ENCODE measurements at regions not wholly inside any gene's neighbourhood (a gene's known extent, or its start where the extent isn't known, plus 50 kb on each side); places are given as distances from the start of the nearest gene placed in this dataset.
"Not testable (repeated sequence)": the region's sequence is repeated elsewhere in the genome, so short reads cannot be mapped to it uniquely, and the experiment has no call there.

DNA sequence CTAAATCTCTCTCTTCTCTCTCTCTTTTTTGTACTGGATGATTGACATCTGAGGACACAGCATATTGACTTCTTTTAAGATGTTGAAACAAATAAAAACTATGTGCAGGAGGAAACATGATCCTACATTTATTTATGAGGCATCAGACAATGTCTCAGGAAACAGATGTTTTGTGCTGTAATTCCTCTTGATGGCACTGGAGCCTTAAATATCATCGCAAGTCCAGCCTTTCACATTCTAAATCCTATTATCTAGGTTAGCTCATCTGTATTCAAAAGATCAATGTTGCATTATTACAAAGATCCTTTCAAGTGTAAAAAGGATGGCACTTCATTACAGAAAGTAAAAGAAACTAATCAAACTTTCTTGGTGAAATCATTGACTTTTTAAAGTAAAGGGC is 63.9 kb downstream of the MAT2B start:
- DNase-seq = no peak

- no peak for DNase-seq
These were observed 66.3 kb downstream of the MAT2B start for GRCh38 chr5:163571744-163572143.

DNA sequence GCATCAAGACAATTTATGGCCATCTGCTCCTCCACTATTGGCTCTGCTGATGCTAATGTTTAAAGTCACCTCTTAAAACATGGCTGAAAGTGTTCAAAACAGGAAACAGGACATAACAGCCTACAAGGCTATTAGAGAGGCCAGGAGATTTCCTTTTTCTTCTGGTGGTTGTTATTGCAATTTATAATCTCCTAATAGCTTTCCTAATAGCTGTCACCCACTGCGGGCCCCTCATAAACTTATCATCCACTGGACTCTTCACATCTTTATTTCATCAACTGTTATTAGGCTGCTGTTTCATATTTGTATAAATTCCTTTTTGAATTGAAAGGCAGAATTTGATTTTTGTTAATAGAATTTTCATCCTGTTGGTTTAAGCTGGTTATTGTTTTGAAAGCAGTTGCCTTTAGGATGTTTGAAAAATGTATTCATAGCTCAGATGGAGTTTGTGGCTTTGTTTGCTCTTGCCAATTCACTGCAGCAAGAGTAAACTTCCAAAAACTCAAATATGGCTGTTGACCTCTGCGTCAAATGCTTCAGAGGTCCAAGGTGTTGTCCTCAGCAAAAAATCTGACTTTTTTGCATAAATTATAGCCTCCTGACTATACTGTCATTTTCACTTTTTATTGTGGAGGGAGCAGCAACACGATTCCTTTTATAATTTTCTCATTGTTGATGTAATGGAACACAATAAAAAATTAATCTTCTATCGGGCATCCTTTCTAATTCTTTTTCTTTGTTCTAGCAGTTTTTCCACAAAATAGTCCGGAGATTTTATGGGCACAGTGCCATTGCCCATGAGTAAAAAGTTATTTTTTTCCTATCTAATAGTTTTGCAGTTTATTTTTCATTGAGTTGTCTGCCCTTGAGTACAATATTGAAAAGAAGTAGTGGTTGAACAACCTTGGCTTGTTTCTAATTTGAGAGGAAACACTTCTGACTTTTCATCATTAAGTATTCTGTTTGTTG is 69.3 kb downstream of the MAT2B start:
- DNase-seq = no peak

- no peak for DNase-seq
These were observed 73.2 kb downstream of the MAT2B start for GRCh38 chr5:163578652-163579051.

GRCh38 chr5:163579729-163580128 is 74.3 kb downstream of the MAT2B start:
- DNase-seq = no peak

DNA sequence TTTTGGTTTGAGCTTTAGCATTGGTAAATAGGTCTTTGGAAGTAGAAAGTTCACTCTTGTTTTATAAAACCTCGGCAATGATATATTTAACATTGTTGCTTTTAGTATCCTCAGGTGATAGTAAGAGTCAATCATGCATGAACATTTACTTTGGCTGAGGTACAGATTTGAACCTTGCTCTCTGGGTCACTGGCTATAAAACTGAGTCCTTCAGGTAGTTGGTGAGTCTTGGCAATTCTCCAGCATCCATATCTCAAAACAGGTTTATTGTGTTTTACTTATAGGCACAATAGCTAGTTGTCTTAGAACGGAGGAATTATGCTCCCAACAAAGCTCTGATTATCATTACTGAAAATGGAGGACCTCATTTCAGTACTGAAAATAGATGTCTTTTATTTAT is 75.1 kb downstream of the MAT2B start:
- DNase-seq = no peak

DNA sequence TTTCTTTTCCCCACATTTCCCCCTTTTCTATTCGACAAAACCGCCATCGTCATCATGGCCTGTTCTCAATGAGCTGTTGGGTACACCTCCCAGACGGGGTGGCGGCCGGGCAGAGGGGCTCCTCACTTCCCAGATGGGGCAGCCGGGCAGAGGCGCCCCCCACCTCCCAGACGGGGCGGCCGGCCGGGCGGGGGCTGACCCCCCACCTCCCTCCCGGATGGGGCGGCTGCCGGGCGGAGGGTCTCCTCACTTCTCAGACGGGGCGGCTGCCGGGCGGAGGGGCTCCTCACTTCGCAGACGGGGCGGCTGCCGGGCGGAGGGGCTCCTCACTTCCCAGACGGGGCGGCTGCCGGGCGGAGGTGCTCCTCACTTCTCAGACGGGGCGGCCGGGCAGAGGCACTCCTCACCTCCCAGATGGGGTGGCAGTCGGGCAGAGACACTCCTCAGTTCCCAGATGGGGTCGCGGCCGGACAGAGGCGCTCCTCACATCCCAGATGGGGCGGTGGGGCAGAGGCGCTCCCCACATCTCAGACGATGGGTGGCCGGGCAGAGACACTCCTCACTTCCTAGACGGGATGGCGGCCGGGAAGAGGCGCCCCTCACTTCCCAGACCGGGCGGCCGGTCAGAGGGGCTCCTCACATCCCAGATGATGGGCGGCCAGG is 78.2 kb downstream of the MAT2B start:
- not testable (repeated sequence) for DNase-seq

GRCh38 chr5:163585206-163585605 is 79.8 kb downstream of the MAT2B start:
- no peak for DNase-seq

GRCh38 chr5:163586531-163586956 is 81.1 kb downstream of the MAT2B start:
- DNase-seq = no peak

- no peak for DNase-seq
These were observed 89.5 kb downstream of the MAT2B start for GRCh38 chr5:163594951-163595350.

DNA sequence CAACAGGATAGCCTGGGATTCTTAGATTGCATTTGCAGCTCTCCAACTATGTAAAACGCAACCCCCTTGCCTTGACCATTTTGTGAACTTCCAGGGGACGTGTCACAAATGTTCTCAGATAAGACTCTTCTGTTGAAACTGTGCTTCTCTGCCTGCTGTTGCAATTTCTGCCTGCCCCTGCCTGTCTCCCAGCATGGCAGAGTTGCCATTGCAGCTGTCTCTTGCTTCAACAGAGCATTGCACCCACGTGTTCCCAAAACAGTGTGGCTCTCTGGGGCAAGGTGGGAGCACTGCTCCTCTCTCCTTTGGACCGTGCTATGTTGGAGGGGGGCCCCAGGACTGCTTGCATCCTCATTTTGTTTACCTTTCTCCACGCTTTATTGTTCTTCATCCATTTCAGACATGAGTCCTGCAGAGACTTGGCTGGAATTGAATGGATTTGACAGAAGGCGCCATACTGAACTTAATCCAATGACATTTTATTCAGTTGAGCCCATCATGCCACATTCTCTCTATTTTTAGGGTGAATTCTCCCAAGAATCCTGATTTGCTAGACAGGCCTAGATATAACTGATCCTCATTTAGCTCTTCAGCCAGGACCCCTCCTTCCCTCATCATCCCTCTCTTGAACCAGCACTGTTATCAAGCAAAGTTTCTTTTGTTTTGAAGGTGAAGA is 90.7 kb downstream of the MAT2B start:
- no peak for DNase-seq

GRCh38 chr5:163596608-163597315 is 91.3 kb downstream of the MAT2B start:
- DNase-seq = no peak

DNA sequence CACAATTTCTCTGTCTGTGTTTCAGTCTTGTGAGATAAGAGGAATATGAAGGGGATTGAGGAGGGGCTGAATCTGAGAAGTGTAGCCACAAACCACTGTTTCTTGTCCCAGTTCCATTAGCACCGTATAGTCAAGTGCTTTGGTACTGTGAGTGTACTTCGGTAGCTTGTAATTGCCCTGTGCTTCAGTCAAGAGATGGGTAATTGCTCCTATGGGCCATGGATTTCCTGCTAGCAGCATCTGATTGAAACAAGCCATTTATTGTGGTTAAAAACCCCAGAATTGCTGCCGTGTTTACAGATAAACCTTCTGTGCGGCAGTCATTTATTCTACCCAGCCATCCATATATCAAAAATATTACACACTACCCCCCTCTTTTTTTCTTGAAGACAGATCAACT is 98.6 kb downstream of the MAT2B start:
- DNase-seq = no peak

DNA sequence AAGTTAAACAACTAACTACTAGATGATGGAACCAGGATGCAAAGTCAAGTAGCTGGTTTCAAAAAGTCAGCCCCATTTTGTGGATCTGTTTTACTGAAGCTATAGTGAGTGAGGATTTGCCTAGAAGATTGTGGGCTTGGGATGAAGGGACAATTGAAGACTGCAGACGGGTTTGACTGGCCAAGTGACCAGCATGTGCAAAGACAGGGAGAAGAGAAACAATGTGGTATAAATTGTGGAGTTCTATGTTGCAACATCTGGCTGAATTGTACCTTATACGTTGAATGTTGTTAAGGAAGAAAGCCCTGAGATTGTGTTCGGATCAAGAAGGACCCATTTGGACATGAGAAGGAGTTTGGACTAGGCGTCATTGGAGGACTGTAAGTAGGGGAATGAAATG is 101.8 kb downstream of the MAT2B start:
- no peak for DNase-seq

DNA sequence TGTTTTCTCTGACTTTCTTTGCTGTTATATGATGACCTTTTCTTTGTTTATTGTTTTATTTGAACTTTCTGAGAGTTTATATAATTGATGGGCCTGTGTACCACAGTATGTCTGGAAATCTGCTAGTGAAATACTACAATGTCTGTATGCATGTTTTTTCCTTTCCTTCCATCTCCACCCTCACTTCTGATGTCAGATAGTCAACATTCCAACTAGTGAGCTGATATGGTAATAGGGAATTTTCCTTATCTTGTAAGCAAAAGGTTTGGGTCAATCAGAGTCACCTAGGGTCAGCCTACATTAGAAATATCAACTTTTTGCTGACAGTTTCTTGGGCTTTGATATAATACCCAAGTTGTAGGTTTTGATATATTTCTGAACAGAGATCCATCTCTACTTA is 103.2 kb downstream of the MAT2B start:
- no peak for DNase-seq

DNA sequence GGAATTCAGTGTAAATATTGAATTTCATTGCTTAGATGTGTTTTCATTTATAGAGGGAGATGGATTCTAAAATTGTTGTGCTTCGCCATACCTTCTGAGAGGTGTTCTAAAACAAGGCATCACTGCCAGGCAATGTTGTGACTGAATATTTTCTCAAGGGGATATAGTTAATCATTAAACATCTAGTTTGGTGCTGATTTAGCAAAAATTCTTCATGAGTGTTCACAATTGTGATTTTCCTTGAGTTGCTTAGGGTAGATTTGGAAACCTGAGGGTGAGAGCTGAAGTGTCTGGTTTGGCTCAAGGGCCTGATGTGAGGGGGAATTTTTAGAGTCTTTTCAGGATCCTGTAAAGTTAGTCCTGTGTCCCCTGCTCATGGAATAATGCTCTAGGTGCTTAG is 104.5 kb downstream of the MAT2B start:
- no peak for DNase-seq

DNA sequence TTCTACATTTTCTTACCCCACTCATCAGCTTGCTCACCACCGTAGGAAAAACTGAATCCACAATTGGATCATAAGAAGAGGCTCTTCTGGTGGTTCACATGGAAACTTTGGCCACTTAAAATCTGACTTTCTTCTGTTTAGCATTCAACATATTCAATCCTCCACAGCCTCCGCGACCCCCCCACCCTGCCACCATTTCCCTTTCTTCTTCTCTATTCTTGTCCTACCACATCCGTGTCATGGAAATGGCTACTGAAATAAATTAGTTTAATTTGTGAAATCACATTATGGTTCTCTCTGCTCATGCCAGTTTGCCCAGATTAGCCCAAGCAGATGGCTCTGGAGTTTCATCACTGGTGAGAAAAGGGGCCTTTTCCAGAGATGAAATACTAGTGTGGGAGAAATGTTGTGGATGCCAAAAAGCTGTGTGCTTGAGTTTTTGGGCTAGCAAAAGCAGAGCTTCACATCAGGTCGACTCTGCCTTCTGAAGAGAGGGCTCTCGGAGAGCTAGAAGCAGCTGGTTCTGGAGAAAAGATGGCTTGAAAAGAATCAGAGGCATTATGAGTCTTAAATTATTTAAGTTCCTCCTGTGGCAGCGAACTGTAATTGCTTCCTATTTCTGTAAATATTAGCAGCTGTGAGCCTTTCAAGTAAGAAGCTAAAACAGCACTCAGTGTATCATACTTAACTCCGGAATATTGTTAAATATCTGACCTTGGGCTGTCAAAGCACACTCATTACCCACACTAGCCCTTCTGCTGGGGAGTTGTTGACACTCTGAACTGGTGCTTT is 107.1 kb downstream of the MAT2B start:
- no peak for DNase-seq

DNA sequence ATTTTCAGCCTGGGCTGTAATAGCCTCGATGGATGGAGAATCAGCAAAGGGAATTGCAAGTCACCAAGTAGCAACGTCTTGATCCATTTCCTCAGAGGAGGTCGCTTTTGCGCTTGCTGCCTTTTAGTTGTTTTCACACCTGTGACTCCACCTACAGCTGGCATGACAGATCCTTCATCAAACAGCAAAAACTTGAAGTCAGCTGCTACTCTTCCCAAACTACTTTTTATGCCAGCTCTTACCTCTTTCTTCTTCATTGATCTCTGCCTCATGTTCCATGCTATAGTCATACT is 107.7 kb downstream of the MAT2B start:
- DNase-seq = no peak

- DNase-seq = no peak
These were observed 109.4 kb downstream of the MAT2B start for GRCh38 chr5:163614787-163615186.

DNA sequence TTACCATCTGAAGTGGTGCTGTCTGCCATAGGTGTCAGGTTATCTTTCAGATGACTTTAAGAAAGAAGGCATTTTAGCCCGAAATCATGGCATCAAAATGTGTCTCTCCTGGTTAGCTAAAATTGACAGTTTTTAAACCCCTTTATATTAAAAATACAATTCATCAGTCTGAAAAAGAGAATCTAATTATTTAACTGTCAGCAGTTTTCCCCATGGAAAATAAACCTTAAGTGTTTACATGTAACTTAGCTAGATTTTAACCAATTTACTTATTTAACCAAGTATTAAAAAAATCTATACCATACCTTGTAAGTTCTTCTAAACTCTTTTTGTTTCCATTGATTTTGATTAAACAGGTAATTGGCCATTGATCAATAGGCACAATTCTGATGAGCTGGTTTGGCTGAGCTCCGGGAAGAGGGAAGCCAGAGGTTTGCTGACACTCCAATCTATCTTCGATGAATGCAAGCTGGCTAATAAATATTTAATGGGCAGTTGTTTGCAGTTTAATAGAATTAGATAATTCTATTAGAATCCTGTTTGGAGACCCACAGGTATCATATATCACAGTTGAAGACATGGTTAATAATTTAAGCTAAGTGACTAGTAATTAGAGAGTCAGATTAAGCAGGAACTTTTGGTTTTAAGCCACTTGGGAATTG is 114.0 kb downstream of the MAT2B start:
- DNase-seq = no peak

- DNase-seq = no peak
These were observed 114.5 kb downstream of the MAT2B start for GRCh38 chr5:163619951-163620350.

Data from muscle of arm (tissue), 1 donor.